ENCODE measurements at regions not wholly inside any gene's neighbourhood (a gene's known extent, or its start where the extent isn't known, plus 50 kb on each side); places are given as distances from the start of the nearest gene placed in this dataset.

- no peak for TF ChIP-seq CTCF (IDR thresholded peaks at IDR 0.05)
- TF ChIP-seq POLR2A (IDR thresholded peaks at IDR 0.05) = no peak
These were observed 195.5 kb upstream of the NLGN4Y start for GRCh38 chrY:14328677-14329345.

Measured in adrenal gland (tissue), 5 donors.